OCI-LY1 (cell line): ENCODE measurements at regions not wholly inside any gene's neighbourhood (a gene's known extent, or its start where the extent isn't known, plus 50 kb on each side); places are given as distances from the start of the nearest gene placed in this dataset.

Source experiments
- H2AFZ ChIP-seq: fragments of 200-600 bp; sonication (generic), shearing (Covaris generic); 2 replicates; pipeline ENCODE4 v1.6.0; 2014; ENCODE audit warnings: antibody characterized with exemption, mild to moderate bottlenecking, low read length
- H3F3A ChIP-seq: fragments of 200-600 bp; sonication (generic), shearing (Covaris generic); 2 replicates; pipeline ENCODE4 v1.6.0; 2014; ENCODE audit warnings: mild to moderate bottlenecking, antibody characterized with exemption, low read length, moderate library complexity; ENCODE audit not compliant: insufficient read depth
- H3K27ac ChIP-seq: fragments of 200-600 bp; sonication (generic); 2 replicates; pipeline ENCODE4 v1.5.1; 2014; ENCODE audit warnings: low read length, mixed run types, mild to moderate bottlenecking, low read depth; ENCODE audit not compliant: poor library complexity, severe bottlenecking
- H3K27me3 ChIP-seq: fragments of 200-600 bp; sonication (generic); 2 replicates; pipeline ENCODE4 v1.6.0; 2014; ENCODE audit warnings: antibody characterized with exemption, mild to moderate bottlenecking, low read length, moderate library complexity; ENCODE audit not compliant: insufficient read depth
- H3K36me3 ChIP-seq: fragments of 200-600 bp; sonication (generic); 2 replicates; pipeline ENCODE4 v1.6.1; 2014; ENCODE audit warnings: mild to moderate bottlenecking, antibody characterized with exemption, low read length, moderate library complexity, mixed read lengths; ENCODE audit not compliant: insufficient read depth
- H3K4me1 ChIP-seq: fragments of 200-600 bp; sonication (generic); 2 replicates; pipeline ENCODE4 v1.5.1; 2014; ENCODE audit warnings: mild to moderate bottlenecking, low read length, moderate library complexity; ENCODE audit not compliant: insufficient read depth, severe bottlenecking
- H3K4me2 ChIP-seq: fragments of 200-600 bp; sonication (generic), shearing (Covaris generic); 2 replicates; pipeline ENCODE4 v1.6.1; 2014; ENCODE audit warnings: low read length
- H3K4me3 ChIP-seq: fragments of 200-600 bp; sonication (generic); 2 replicates; pipeline ENCODE4 v1.5.1; 2014; ENCODE audit warnings: low read length, low read depth, mild to moderate bottlenecking, mixed read lengths; ENCODE audit not compliant: poor library complexity, severe bottlenecking
- H3K79me2 ChIP-seq: fragments of 200-600 bp; shearing (Covaris generic); 2 replicates; pipeline ENCODE4 v1.6.1; 2016; ENCODE audit warnings: mixed run types, low read length, mixed read lengths; ENCODE audit not compliant: insufficient read depth
- H3K9ac ChIP-seq: fragments of 200-600 bp; sonication (generic), shearing (Covaris generic); 2 replicates; pipeline ENCODE4 v1.6.1; 2014; ENCODE audit warnings: mild to moderate bottlenecking, low read length, mixed read lengths
- H3K9me2 ChIP-seq: fragments of 200-600 bp; sonication (generic), shearing (Covaris generic); 2 replicates; pipeline ENCODE4 v1.6.1; 2014; ENCODE audit warnings: low read depth, mild to moderate bottlenecking, low read length, mixed read lengths
- H3K9me3 ChIP-seq: fragments of 200-600 bp; shearing (Covaris generic); 2 replicates; pipeline ENCODE4 v1.6.1; 2014; ENCODE audit warnings: low read length, mixed read lengths
- H4K20me1 ChIP-seq: fragments of 200-600 bp; sonication (generic), shearing (Covaris generic); 2 replicates; pipeline ENCODE4 v1.6.0; 2016; ENCODE audit warnings: mild to moderate bottlenecking, low read length; ENCODE audit not compliant: insufficient read depth
- EZH2 ChIP-seq: fragments of 200-600 bp; sonication (generic), shearing (Covaris generic); IDR thresholded peaks from 2 replicates; pipeline ENCODE4 v1.8.0; 2017; ENCODE audit warnings: borderline replicate concordance, mixed run types, mild to moderate bottlenecking, antibody characterized with exemption, low read length, moderate library complexity, mixed read lengths
- TF ChIP-seq, protein P1 (sequence below): fragments of 200-600 bp; sonication (generic), shearing (Covaris generic); IDR thresholded peaks from 2 replicates; pipeline ENCODE4 v1.5.1; 2017; ENCODE audit warnings: mild to moderate bottlenecking, antibody characterized with exemption, low read length, moderate library complexity, mixed read lengths

DNA sequence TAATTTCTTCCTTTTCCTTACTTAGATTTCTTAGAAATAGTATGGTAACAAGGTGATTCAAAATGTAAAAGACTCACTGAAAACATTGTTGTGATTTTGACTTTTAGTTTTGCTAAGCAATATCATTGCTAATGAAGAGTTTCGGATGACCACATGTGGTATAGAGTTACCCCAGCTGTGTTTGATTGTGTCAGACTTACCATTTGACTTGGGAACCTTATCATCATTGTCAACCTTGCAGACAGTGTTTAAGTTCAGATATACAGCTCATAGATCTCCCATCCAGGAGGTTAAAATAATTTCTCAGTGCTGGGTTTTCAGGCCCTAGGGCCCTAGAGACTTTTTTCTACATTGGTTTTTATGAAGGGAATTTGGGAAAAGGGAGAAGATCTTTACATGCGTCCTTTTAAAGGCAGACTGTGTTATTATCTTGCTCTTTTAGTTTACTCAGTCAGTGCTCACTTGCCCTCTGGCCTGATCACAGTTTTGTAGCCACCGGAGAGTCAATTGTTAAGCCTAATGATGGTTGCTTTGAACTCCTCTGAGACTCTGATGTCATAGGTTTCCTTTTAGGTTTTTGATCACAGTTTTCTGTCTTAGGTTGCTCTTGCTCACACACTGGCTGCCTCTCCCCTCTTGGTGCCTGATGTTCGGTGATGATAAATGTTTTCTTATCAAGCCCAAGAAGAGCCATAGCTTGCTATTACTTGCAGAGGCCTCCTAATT is 133.5 kb upstream of the ZPLD1 start:
- H3K4me1 ChIP-seq, result no peaks in the 10 kb centered on the region
- no peaks in the 10 kb centered on the region for H3K36me3 ChIP-seq
- H3K79me2 ChIP-seq, result no peaks in the 10 kb centered on the region
- no peaks in the 10 kb centered on the region; the same call in 1 of the 2 replicates for H3F3A ChIP-seq
- no peaks in the 10 kb centered on the region for H3K9me3 ChIP-seq
- no peaks in the 10 kb centered on the region for H3K9me2 ChIP-seq
- no peaks in the 10 kb centered on the region for H4K20me1 ChIP-seq
- H3K4me2 ChIP-seq, result no peak overlapping the region
- H2AFZ ChIP-seq, result no peak overlapping the region
- H3K27ac ChIP-seq, result no peak overlapping the region
- TF ChIP-seq, protein P1, sequence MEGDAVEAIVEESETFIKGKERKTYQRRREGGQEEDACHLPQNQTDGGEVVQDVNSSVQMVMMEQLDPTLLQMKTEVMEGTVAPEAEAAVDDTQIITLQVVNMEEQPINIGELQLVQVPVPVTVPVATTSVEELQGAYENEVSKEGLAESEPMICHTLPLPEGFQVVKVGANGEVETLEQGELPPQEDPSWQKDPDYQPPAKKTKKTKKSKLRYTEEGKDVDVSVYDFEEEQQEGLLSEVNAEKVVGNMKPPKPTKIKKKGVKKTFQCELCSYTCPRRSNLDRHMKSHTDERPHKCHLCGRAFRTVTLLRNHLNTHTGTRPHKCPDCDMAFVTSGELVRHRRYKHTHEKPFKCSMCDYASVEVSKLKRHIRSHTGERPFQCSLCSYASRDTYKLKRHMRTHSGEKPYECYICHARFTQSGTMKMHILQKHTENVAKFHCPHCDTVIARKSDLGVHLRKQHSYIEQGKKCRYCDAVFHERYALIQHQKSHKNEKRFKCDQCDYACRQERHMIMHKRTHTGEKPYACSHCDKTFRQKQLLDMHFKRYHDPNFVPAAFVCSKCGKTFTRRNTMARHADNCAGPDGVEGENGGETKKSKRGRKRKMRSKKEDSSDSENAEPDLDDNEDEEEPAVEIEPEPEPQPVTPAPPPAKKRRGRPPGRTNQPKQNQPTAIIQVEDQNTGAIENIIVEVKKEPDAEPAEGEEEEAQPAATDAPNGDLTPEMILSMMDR, result no peak
- no peak for TF ChIP-seq EZH2
- H3K4me3 ChIP-seq, result no peak overlapping the region
- H3K9ac ChIP-seq, result no peak overlapping the region
- no peaks in the 10 kb centered on the region for H3K27me3 ChIP-seq

DNA sequence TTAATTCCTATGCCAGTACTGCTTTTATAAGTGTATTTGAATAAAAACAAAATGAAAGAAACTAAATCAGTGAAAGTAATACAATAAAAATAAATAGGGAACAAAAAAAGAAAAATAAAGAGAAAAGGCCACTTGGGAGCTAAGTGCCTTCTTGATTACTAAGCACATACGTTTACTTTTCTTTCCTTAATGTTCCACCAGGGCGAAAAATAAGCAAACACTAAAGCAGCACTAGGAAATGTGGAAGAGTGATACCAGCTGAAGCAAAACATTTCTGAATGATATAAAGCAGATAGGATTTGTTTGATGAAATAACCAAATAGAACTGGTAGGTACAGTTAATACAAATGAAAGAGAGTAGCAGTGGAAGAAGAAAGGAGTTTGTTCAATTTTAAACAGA is 132.8 kb upstream of the ZPLD1 start:
- Histone ChIP-seq H3K4me3 (no peak overlapping the region), H3F3A (no peaks in the 10 kb centered on the region; the same call in 1 of the 2 replicates), H3K79me2 (no peaks in the 10 kb centered on the region), H4K20me1 (no peaks in the 10 kb centered on the region), H3K9me3 (no peaks in the 10 kb centered on the region), H3K36me3 (no peaks in the 10 kb centered on the region), H3K9ac (no peak overlapping the region), H3K4me2 (no peak overlapping the region), H3K27ac (no peak overlapping the region), H3K4me1 (no peaks in the 10 kb centered on the region), H3K27me3 (no peaks in the 10 kb centered on the region), H2AFZ (no peak overlapping the region), H3K9me2 (no peaks in the 10 kb centered on the region)
- TF ChIP-seq, protein P1, result no peak
- TF ChIP-seq EZH2, result no peak

DNA sequence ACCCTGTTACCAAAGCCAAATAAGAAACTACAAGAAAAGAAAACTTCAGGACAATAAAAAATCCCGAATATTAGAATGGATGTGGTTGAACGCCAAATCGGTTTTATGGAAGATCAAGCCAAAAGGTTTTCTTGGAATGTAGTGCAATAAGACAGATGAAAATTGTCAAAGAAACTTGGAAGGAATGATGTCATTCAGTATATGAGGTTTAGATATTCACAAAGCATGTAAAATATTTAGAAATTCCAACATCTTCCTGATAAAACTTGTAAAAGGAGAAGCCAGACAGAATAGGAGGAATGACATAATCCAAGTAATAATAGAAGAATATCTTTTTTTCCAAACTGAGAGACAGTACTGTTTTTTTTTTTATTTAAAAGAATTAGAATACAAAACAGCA is 130.3 kb upstream of the ZPLD1 start:
- no peak for TF ChIP-seq EZH2
- TF ChIP-seq, protein P1, result no peak
- Histone ChIP-seq H3K4me2 (no peak overlapping the region), H3K4me1 (no peaks in the 10 kb centered on the region), H3K9me2 (no peaks in the 10 kb centered on the region), H3K27ac (no peak overlapping the region), H3K9me3 (no peaks in the 10 kb centered on the region), H3K9ac (no peak overlapping the region), H3K36me3 (no peaks in the 10 kb centered on the region), H2AFZ (no peak overlapping the region), H4K20me1 (no peaks in the 10 kb centered on the region), H3K27me3 (no peaks in the 10 kb centered on the region), H3K4me3 (no peak overlapping the region), H3K79me2 (no peaks in the 10 kb centered on the region), H3F3A (no peaks in the 10 kb centered on the region; the same call in 1 of the 2 replicates)
